Effector CD8-positive, alpha-beta T cell (primary cell): ENCODE measurements at regions not wholly inside any gene's neighbourhood (a gene's known extent, or its start where the extent isn't known, plus 50 kb on each side); places are given as distances from the start of the nearest gene placed in this dataset.
"Not testable (repeated sequence)": the region's sequence is repeated elsewhere in the genome, so short reads cannot be mapped to it uniquely, and the experiment has no call there.

Experiments used
- DNase-seq: peaks from one replicate; lab custom pipeline; 2025; lab: John Stamatoyannopoulos, UW

- DNase-seq, result no peak
Measured at GRCh38 chr2:236632295-236633218, 62.9 kb downstream of the ACKR3 start.

- DNase-seq, result no peak
Measured at GRCh38 chr2:236633219-236633570, 63.6 kb downstream of the ACKR3 start.

- no peak for DNase-seq
Measured at GRCh38 chr2:236633775-236634560, 64.3 kb downstream of the ACKR3 start.

GRCh38 chr2:236636261-236636660 lies 66.6 kb downstream of the ACKR3 start:
- DNase-seq, result no peak

GRCh38 chr2:236636714-236637470 lies 67.3 kb downstream of the ACKR3 start:
- DNase-seq, result no peak

- no peak for DNase-seq
Measured at GRCh38 chr2:236637686-236638569, 68.3 kb downstream of the ACKR3 start.

- DNase-seq, result no peak
Measured at GRCh38 chr2:236638707-236639106, 69.1 kb downstream of the ACKR3 start.

GRCh38 chr2:236639461-236640235 lies 70.0 kb downstream of the ACKR3 start:
- DNase-seq, result no peak

GRCh38 chr2:236641051-236641726 lies 71.6 kb downstream of the ACKR3 start:
- no peak for DNase-seq

GRCh38 chr2:236642125-236642524 lies 72.5 kb downstream of the ACKR3 start:
- no peak for DNase-seq

GRCh38 chr2:236642584-236643291 lies 73.1 kb downstream of the ACKR3 start:
- DNase-seq, result no peak

- no peak for DNase-seq
Measured at GRCh38 chr2:236643480-236643879, 73.9 kb downstream of the ACKR3 start.

- DNase-seq, result no peak
Measured at GRCh38 chr2:236644067-236644466, 74.4 kb downstream of the ACKR3 start.

- DNase-seq, result no peak
Measured at GRCh38 chr2:236644502-236644911, 74.9 kb downstream of the ACKR3 start.

- not testable (repeated sequence) for DNase-seq
Measured at GRCh38 chr2:236645141-236645540, 75.5 kb downstream of the ACKR3 start.

- no peak for DNase-seq
Measured at GRCh38 chr2:236646441-236646840, 76.8 kb downstream of the ACKR3 start.

- no peak for DNase-seq
Measured at GRCh38 chr2:236646871-236647270, 77.2 kb downstream of the ACKR3 start.

GRCh38 chr2:236647621-236648020 lies 78.0 kb downstream of the ACKR3 start:
- DNase-seq, result no peak

- no peak for DNase-seq
Measured at GRCh38 chr2:236653863-236654262, 84.2 kb downstream of the ACKR3 start.
